Mesothelial cell of epicardium (in vitro differentiated cells): ENCODE measurements at regions not wholly inside any gene's neighbourhood (a gene's known extent, or its start where the extent isn't known, plus 50 kb on each side); places are given as distances from the start of the nearest gene placed in this dataset.

Source experiments
- DNase-seq, 2 experiments: peaks; one replicate each; pipeline ENCODE4 v3.0.0; 2021; ENCODE audit warnings: low spot score in 2 of 2; ENCODE audit not compliant: unreplicated experiment in 2 of 2
- H3K27ac Mint-ChIP-seq: 2 replicates; pipeline ENCODE4 v1.8.0; 2021; ENCODE audit warnings: mixed read lengths
- H3K27me3 Mint-ChIP-seq: 2 replicates; pipeline ENCODE4 v1.8.0; 2021; ENCODE audit warnings: low read depth, mixed read lengths
- H3K36me3 Mint-ChIP-seq: 2 replicates; pipeline ENCODE4 v1.8.0; 2021; ENCODE audit warnings: mixed read lengths
- H3K4me1 Mint-ChIP-seq: 2 replicates; pipeline ENCODE4 v1.8.0; 2021; ENCODE audit warnings: mixed read lengths
- H3K4me3 Mint-ChIP-seq: 2 replicates; pipeline ENCODE4 v1.8.0; 2021; ENCODE audit warnings: mild to moderate bottlenecking, moderate library complexity, mixed read lengths
- H3K9me3 Mint-ChIP-seq: 2 replicates; pipeline ENCODE4 v1.8.0; 2021; ENCODE audit warnings: mixed read lengths
- TF ChIP-seq, protein P1 (sequence below): fragments of 200-600 bp; sonication (generic); IDR thresholded peaks from one replicate; pipeline ENCODE4 v1.5.0; 2021; ENCODE audit warnings: antibody characterized with exemption; ENCODE audit not compliant: unreplicated experiment

DNA sequence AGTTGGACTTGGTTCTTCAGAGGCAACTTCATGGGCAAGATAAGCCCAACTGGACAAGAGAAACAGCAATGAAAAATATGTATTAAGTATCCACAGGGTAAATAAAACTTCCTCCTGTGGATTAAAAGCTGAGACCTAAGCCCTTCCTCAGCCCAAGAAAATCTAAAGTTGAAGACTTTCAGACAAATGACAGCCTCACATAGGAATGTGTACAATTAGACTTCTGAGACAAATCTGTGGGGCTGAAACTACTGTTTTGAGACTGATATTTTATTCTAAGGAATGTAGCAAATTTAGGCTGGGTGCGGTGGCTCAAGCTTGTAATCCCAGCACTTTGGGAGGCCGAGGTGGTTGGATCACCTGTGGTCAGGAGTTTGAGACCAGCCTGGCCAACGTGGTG lies 74.2 kb upstream of the IL12A start:
- Mint-ChIP-seq H3K27ac (peak overlapping the region; percentile 16), H3K4me3 (no peak overlapping the region)

DNA sequence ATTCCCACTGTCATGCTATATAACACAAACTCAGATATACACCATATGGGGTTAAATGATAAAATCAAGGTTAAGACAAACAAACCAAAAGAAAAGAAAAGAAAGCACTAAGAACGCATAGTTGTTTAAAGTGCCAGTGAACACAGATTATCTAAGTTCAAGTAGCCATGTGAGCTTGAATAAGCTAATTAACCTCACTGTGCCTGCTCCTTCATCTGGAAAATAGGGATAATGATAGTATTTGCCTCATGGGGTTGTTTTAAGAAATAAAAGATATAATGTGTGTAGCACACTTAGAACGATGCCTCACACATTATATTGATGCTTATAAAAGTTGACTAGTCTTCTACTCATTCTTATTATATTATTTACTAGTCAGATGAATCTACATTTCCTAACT lies 72.6 kb upstream of the IL12A start:
- Mint-ChIP-seq H3K4me3 (no peak overlapping the region), H3K27ac (no peak overlapping the region), H3K9me3 (peaks cover 3% of the 10 kb centered on the region), H3K4me1 (no peaks in the 10 kb centered on the region), H3K36me3 (no peaks in the 10 kb centered on the region), H3K27me3 (no peaks in the 10 kb centered on the region)
- TF ChIP-seq, protein P1, sequence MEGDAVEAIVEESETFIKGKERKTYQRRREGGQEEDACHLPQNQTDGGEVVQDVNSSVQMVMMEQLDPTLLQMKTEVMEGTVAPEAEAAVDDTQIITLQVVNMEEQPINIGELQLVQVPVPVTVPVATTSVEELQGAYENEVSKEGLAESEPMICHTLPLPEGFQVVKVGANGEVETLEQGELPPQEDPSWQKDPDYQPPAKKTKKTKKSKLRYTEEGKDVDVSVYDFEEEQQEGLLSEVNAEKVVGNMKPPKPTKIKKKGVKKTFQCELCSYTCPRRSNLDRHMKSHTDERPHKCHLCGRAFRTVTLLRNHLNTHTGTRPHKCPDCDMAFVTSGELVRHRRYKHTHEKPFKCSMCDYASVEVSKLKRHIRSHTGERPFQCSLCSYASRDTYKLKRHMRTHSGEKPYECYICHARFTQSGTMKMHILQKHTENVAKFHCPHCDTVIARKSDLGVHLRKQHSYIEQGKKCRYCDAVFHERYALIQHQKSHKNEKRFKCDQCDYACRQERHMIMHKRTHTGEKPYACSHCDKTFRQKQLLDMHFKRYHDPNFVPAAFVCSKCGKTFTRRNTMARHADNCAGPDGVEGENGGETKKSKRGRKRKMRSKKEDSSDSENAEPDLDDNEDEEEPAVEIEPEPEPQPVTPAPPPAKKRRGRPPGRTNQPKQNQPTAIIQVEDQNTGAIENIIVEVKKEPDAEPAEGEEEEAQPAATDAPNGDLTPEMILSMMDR, result no peak
- DNase-seq, result no peak

More for the DNA sequence above, 74.2 kb upstream of the IL12A start:
- Mint-ChIP-seq H3K36me3 (no peaks in the 10 kb centered on the region), H3K27me3 (no peaks in the 10 kb centered on the region), H3K9me3 (no peaks in the 10 kb centered on the region), H3K4me1 (peaks cover 4% of the 10 kb centered on the region)
- TF ChIP-seq, protein P1, result no peak
- DNase-seq, result no peak

- Mint-ChIP-seq H3K4me3 (no peak overlapping the region), H3K27me3 (no peaks in the 10 kb centered on the region), H3K36me3 (no peaks in the 10 kb centered on the region), H3K27ac (no peak overlapping the region), H3K9me3 (peaks cover 3% of the 10 kb centered on the region), H3K4me1 (no peaks in the 10 kb centered on the region)
- no peak for DNase-seq
- TF ChIP-seq, protein P1, result no peak
Measured at GRCh38 chr3:159917141-159917540, 71.5 kb upstream of the IL12A start.

DNA sequence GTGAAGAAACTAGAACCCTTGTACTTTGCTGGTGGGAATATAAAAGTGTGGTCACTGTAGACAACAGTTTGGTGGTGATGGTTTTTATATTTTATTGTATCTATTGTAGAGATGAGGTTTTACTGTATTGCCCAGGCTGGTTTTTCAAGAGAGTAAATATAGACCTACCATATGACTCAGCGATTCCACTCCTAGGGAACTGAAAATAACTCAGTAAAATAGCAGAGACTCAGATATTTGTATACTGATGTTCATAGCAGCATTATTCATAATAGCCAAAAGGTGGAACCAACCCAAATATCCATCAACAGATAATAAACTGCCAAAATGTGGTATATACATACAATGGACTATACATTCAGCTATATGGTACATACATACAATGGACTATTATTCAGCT lies 68.8 kb upstream of the IL12A start:
- Mint-ChIP-seq H3K27me3 (no peaks in the 10 kb centered on the region), H3K4me1 (no peaks in the 10 kb centered on the region), H3K36me3 (no peaks in the 10 kb centered on the region), H3K9me3 (peaks cover 3% of the 10 kb centered on the region), H3K27ac (no peak overlapping the region), H3K4me3 (no peak overlapping the region)
- no peak for DNase-seq
- TF ChIP-seq, protein P1, result no peak

GRCh38 chr3:159922193-159922840 lies 66.3 kb upstream of the IL12A start:
- DNase-seq, result no peak
- Mint-ChIP-seq H3K27me3 (no peaks in the 10 kb centered on the region), H3K27ac (no peak overlapping the region), H3K9me3 (peaks cover 3% of the 10 kb centered on the region), H3K4me1 (no peaks in the 10 kb centered on the region), H3K4me3 (no peak overlapping the region), H3K36me3 (no peaks in the 10 kb centered on the region)
- TF ChIP-seq, protein P1, result no peak
